ENCODE measurements at regions not wholly inside any gene's neighbourhood (a gene's known extent, or its start where the extent isn't known, plus 50 kb on each side); places are given as distances from the start of the nearest gene placed in this dataset.
"Not testable (repeated sequence)": the region's sequence is repeated elsewhere in the genome, so short reads cannot be mapped to it uniquely, and the experiment has no call there.

GRCh38 chr1:185460723-185461122, 143.7 kb upstream of the IVNS1ABP start:
- not testable (repeated sequence) for DNase-seq

- DNase-seq: no peak
Measured at GRCh38 chr1:185459141-185459540, 142.1 kb upstream of the IVNS1ABP start.

GRCh38 chr1:185458670-185459069, 141.6 kb upstream of the IVNS1ABP start:
- no peak for DNase-seq

GRCh38 chr1:185453496-185454192, 136.6 kb upstream of the IVNS1ABP start:
- no peak for DNase-seq

GRCh38 chr1:185450917-185451316, 133.9 kb upstream of the IVNS1ABP start:
- no peak for DNase-seq

- no peak for DNase-seq
Measured at GRCh38 chr1:185450060-185450788, 133.2 kb upstream of the IVNS1ABP start.

- DNase-seq: no peak
Measured at GRCh38 chr1:185449378-185450059, 132.5 kb upstream of the IVNS1ABP start.

GRCh38 chr1:185448591-185449186, 131.6 kb upstream of the IVNS1ABP start:
- DNase-seq: no peak

GRCh38 chr1:185446131-185446530, 129.1 kb upstream of the IVNS1ABP start:
- DNase-seq: no peak

- DNase-seq: no peak
Measured at GRCh38 chr1:185445594-185445993, 128.6 kb upstream of the IVNS1ABP start.

GRCh38 chr1:185444676-185445075, 127.6 kb upstream of the IVNS1ABP start:
- DNase-seq: no peak

- no peak for DNase-seq
Measured at GRCh38 chr1:185442050-185442449, 125.0 kb upstream of the IVNS1ABP start.

GRCh38 chr1:185441605-185442004, 124.6 kb upstream of the IVNS1ABP start:
- no peak for DNase-seq

GRCh38 chr1:185440877-185441276, 123.8 kb upstream of the IVNS1ABP start:
- no peak for DNase-seq

- peak; percentile 32 for DNase-seq
Measured at GRCh38 chr1:185439727-185440415, 122.8 kb upstream of the IVNS1ABP start.

GRCh38 chr1:185438936-185439335, 121.9 kb upstream of the IVNS1ABP start:
- DNase-seq: no peak

- no peak for DNase-seq
Measured at GRCh38 chr1:185435696-185436379, 118.8 kb upstream of the IVNS1ABP start.

GRCh38 chr1:185434721-185435120, 117.7 kb upstream of the IVNS1ABP start:
- no peak for DNase-seq

GRCh38 chr1:185433667-185434066, 116.6 kb upstream of the IVNS1ABP start:
- no peak for DNase-seq

GRCh38 chr1:185432948-185433347, 115.9 kb upstream of the IVNS1ABP start:
- no peak for DNase-seq

GRCh38 chr1:185431612-185432011, 114.6 kb upstream of the IVNS1ABP start:
- no peak for DNase-seq

GRCh38 chr1:185429668-185430067, 112.6 kb upstream of the IVNS1ABP start:
- DNase-seq: not testable (repeated sequence)

Data from stimulated activated CD4-positive, alpha-beta T cell treated with anti-CD3 and anti-CD28 coated beads, Interleukin-4, amount 100 ng/mL, for 24 hours (primary cell).